Right ventricle myocardium superior (tissue), 1 donor: ENCODE measurements at regions not wholly inside any gene's neighbourhood (a gene's known extent, or its start where the extent isn't known, plus 50 kb on each side); places are given as distances from the start of the nearest gene placed in this dataset.

Source experiments
- ATAC-seq: fragments of 200-7000 bp; cut with Tn5 transposase; one replicate; pipeline ENCODE4 v1.9.1; 2020; ENCODE audit warnings: mild to moderate bottlenecking; ENCODE audit not compliant: poor library complexity
- DNase-seq: peaks from one replicate; pipeline ENCODE4 v3.0.0-alpha.2; 2020
- intact Hi-C: fragments of 100-400 bp; cut with DNase I; formaldehyde crosslinking; loops from one replicate; pipeline ENCODE4 v1.11.2; 2022
- donor health status: DM: no; HTN: yes; CAD: no; lungs with severe emphysema.

DNA sequence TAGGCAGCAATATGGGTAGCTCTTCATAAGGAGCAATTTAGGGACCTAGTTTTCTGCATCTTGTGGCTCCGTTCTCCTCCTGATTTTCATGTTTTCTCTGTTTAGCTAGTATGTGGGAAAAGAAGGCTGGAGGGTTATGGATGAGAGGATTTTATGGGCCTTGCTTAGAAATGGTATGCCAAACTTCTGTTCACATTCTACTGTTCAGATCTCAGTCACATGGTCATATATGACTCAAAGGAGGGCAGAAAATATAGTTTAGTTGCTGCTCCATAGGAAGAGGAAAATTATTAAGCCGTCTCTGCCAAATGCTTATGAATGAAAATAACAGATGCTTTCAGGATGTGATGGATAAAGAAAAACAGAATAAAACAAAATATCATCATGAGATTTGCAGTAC lies 361.8 kb upstream of the CWC22 start:
- DNase-seq (no peak), ATAC-seq (no peak)
- intact Hi-C loops, result no loop called here

DNA sequence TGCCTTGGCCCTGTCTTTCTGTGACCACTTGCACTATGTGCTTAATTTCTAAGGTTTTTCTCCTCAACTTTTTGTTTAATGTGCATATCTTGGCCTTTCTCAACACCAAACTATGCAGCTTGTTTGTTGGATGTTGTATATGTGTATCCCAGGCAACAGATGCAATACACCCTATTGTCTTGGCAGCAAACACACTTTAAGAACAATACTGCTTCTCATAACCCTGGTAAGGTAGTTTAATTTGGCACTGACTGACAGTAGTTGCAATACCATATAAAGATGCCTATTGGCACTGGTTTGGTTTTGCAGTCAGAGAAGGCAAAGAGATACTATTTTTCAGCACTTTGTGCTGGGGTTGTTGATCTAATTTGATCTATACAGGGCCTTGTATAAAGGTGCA lies 360.7 kb upstream of the CWC22 start:
- intact Hi-C loops, result no loop called here
- ATAC-seq (peak; percentile 41), DNase-seq (no peak)

DNA sequence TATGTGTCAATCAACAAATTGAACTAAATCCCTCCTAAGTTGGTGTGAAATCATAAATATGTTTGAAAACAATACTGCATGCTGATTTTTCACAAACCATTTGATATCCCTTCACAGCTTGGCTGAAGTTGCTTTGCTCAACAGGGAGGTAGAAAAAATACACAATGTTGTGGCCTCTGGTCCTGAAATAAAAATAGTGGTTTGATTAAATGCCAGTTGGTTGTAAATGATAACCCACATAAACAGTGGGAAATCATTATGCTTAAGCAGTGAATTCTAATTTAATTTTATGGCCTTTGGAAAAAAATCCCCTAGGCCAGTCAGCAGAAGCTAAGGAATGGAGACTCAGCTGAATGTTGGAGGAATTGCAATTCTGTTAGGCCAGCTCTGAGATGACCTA lies 359.4 kb upstream of the CWC22 start:
- ATAC-seq (no peak), DNase-seq (no peak)
- intact Hi-C loops, result no loop called here

DNA sequence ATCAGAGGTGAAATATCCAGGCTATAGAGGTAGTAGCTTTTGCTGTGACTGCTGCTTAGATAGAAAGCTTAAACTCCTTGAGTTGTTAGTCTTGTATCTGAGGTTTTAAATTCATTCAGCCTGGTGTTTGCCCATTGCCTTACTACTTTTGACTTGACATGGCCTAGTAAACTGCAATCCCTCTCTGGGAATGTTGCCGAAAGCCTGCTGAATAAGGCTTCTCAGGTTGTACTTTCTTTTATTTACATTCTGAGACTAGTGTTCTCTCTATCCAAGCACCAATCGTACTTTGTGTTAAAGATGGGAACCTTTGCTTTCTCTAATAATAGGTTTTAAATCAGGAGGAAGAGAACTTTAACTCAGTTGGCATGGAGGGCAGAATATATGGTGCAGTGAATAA lies 357.6 kb upstream of the CWC22 start:
- DNase-seq, result no peak
- ATAC-seq, result no peak
- intact Hi-C loops, result no loop called here

DNA sequence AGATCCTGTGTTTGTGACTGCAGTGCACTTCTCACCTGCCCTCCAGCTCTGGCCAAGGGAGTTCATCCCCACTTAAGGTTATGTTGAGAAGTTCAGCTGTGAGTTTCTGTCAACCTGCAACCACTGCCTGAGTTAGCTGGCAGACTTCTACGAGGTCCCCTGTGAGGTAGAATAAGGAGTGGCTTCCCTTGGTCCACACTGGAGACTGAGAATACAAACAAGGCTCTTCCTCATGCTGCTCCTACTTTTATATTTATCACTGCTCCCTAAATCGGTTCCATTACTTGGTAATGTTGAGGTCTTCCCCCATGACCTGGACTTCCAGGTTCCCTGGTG lies 353.2 kb upstream of the CWC22 start:
- ATAC-seq (no peak), DNase-seq (no peak)
- intact Hi-C loops, result no loop called here

DNA sequence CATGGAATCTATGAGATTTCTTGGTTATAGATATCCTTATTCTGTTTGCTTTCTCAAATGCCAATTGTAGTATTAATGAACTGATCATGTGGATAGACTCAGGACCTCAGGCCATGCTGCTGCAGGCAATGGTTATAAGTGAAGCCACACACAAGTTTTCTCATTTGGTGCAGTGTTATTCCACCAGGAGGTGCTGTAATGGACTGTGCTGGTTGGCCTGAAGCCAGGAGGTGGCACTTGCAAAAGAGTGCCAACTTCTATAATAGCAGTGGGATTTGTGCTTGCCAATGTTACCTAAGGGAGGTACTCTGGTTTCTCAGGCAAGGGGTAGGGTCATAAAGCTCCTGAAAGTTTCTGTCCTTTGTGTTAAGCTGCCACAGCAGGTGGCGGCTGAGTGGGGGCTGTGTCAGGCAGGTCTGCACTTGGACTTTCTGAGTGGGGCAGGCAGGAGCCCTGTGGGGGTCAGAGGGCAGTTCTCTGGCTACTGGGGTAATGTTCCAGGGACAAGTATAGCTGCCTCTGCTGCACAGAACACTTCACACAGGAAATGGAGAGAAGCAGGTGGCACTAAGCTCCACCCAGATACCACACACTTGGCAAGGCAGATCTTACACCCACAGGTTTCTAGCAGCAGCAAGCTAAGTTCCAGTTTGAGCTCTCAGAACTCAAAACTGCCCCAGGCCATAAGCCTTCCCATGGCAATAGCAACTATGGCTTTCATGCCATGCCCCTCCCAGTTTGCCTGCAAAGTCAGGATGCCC lies 352.6 kb upstream of the CWC22 start:
- intact Hi-C loops, result no loop called here
- no peak for ATAC-seq
- DNase-seq, result no peak

DNA sequence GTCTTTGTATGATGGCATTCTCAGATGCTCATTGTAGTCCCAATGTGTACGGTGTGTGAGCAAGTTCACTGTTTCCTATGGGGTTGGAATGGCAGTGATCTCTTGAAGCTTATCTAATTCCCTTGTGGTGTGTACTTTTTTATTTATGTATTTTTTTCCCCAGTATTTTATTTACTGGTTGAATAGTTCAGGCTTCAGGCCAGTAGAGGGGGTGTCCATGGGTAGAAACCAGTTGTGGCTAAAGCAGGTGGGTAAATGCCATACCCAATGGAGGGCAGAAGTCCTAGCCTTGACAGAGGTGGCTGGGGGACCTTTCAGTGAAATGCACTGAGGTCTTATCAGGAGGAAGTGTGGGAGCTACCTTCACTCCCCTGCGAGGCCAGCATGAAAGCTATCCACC lies 351.4 kb upstream of the CWC22 start:
- intact Hi-C loops, result no loop called here
- ATAC-seq (no peak), DNase-seq (no peak)

DNA sequence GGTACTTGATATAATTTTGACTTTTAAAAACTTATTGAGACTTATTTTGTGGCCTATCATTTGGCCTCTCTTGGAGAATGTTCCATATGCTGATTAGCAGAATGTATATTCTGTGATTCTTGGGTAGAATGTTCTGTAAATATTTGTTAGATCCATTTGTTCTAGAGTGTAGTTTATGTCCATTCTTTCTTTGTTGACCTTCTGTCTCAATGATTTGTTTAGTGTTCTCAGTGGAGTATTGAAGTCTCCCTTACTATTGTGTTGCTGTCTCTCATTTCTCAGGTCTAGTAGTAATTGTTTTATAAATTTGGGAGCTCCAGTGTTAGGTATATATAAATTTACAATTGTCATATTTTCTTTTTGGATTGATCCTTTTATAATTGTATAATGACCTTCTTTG lies 349.6 kb upstream of the CWC22 start:
- no peak for DNase-seq
- intact Hi-C loops, result no loop called here
- ATAC-seq, result no peak

DNA sequence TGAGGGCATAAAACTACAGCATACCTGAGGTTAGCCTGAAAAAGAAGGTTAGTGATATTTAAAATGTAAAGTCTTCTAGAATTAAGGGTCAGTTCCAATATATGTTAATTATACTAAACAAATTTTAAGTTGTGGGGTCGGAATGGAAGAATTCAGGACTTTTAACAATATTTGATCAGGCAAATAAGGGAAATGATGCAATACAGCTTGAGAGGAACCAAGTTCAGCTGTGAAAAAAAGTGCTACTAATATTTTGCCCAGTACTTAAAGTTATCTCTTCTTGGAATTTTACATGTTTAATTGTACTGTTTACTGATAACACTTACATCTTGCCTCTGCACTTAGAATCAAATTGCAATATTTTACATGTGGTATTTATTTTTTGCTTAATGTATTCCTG lies 345.5 kb upstream of the CWC22 start:
- ATAC-seq, result no peak
- DNase-seq, result no peak
- intact Hi-C loops, result no loop called here

DNA sequence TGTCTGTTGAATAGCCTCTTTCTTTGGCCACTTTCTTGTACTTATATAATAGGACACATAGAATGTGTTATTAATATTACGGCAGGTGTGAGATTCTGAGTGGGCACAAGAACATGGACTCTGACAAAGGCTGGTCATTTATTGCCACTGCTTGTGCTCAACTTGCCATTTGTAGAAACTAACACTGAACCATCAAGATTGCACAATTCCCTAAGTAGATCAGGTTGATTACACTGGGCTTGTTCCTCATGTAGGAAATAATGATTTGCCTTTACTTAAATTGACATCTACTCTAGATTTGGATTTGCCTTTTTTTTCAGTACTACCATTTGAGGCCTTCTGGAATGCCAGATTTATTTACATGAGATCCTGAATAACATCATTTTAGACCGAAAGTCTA lies 342.7 kb upstream of the CWC22 start:
- intact Hi-C loops, result no loop called here
- no peak for ATAC-seq
- DNase-seq, result no peak

DNA sequence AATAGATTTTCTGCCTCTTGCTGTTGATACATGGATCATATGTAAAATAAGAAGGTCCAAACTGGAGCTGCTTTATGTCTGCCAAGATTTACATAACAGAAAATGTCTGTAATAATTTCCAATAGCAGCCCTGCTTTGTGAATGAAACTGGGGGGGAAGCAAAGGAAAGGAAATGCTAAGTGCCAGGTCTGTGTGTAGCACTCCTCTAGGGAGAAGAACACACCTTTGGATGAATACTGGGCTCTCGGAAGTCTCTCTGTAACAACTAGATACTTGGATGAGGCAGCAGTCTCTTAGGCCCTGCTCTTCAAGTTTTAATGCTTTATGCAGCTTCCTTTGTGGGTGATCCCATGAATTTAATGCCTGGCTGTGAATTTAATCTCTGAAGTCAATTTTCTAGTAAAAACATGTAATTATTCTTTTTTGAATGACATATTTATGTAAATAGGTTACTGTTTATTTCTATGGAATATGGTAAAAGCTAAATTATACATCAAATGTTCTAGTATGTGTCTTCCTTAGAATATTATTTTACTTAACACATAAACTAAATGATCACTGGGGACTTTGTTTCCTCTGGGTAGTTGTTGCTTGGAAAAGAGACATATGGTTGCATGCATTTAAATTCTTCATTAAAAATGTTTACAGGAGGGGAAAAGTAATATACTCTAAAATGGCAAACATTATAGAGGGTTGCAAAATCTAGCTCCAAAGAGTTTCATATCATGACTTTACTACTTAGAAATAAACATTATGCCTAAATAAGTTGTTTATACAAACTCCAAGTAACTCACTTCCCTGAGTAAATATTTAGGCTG lies 336.6 kb upstream of the CWC22 start:
- DNase-seq (no peak), ATAC-seq (no peak)
- intact Hi-C loops, result no loop called here

DNA sequence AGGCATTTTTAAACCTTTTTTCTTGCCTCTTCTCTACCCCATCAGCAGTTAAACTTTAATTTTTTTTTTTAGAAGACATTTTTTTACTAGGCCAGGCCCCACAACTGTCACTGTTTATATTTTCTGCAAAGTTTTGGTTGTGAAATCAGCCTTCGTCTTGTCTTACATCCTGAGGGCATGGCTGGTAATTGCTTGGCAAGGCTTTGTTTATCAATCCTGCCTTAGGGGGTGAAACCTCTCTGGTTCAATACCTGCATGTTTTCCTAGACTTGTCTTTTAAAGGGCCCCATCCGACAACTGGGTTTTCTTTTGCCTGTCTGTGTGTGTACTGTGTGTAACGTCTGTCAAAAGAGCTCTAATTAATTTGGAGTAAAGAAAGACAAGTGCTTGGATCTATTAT lies 330.0 kb upstream of the CWC22 start:
- ATAC-seq (no peak), DNase-seq (no peak)
- intact Hi-C loops, result no loop called here

DNA sequence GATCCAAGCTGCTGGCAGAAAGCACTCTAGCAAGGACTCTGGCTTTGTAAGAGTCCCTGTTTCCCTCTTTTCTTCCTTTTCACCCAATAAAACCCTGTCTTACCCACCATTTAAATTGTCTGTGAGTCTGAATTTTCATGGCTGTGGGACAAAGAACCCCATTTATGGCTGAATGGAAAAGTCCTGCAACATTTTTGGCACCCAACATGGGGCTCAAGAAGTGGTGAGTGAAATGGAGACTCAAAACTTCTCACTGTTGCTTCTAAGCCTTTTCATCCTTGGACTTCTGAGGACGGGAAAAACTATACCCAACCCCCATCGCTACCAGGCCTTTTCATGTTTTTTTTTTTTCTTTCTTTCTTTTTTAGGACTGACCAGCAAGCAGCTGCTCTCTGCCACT lies 329.5 kb upstream of the CWC22 start:
- ATAC-seq (no peak), DNase-seq (no peak)
- intact Hi-C loops, result no loop called here

DNA sequence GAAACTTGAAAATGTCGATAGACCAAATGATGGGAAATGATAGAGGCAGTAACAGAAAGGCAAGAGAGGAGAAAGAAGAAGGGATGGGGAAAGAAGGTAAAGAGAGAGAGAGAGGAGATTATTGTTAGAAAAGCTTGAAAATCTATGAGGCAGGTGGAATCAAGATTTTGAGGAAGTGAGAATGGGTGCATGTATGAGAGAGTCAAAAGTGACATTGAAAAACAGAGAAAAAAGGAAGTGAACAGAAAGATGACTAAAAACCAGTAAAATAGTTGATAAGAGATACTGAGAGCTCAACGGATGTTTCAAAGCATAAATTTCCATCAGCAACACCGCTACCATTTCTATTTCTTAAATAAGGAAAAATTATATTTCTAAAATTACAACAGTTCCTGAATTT lies 327.4 kb upstream of the CWC22 start:
- ATAC-seq, result no peak
- intact Hi-C loops, result no loop called here
- DNase-seq, result no peak

DNA sequence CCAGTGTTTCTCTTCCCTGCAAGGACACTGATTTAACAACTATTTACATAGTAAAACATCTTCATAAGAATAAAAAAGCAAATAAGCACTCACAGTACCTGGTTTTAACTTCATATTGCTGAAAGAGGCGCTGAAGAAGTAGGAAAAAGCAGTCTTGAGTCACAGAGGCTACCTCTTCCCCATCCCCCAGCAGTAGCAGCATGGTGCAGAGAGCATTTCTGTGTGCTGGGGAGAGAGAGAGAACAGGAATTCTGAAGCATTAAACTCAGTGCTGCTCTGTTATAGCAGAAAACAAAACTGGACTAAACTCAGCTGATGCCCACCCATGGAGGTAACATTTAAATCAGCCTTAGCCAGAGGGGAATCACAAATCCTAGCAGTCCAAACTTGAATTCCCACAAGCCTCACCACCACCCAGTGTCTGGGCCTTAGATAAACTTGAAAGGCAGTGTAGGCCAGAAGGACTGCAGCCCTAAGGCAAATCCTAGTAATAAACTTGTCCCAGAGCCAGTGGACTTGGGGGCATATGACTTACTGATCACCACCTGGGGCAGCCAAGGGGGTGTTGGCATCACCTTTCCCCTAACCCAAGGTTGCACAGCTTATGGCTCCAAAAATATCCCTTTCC lies 321.8 kb upstream of the CWC22 start:
- DNase-seq (no peak), ATAC-seq (no peak)
- intact Hi-C loops, result no loop called here

DNA sequence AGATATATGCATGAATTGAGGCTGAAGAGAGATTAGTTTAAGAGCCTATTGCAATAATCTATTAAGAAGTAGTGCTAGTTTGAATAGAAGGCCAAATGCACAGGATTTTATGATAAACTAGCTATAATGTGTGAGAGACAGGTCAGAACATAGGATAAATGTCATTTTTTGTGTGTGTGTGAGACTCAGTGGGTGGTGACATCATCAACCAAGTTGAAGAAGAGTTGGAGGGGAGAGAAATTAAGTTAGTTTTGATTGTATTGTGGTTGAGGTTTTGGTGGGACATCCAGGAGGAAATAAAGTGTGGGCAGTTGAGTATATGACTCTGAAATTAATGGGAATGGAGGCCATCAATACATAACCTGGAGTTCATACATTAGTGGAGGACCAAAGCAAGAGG lies 320.1 kb upstream of the CWC22 start:
- intact Hi-C loops, result no loop called here
- no peak for ATAC-seq

DNA sequence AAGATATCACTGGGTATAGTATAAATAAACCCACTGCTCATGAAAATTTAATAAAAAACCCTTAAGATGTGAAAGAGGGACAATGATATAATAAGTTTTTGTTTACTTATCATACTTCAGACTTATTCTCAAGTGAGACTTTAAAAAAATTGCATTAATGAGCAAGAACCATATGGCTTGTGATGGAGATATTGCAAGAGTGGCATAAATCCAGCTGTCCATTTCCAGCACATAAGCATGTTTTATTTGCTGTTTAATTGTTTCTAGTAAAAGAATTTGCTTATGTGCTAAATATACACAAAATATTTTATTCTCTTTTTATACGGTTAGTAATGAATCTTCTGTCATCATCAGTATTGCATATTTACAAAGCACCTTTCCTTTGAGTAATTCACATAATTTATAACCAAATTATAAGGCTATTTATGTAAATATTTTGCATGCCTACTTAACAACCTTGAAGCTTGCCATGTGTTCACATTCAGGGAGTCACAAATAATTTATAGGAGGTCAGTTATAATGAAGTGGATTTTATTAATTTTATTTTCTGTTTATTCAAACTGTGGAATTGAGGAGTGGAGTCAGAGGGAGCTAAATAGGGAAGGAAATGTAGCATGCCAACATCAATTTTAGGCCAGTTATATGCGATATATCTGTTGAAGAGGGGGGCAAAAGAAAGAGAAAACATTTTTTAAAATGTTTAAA lies 318.5 kb upstream of the CWC22 start:
- no peak for ATAC-seq
- intact Hi-C loops, result no loop called here
- no peak for DNase-seq

More for the DNA sequence above, 320.1 kb upstream of the CWC22 start:
- no peak for DNase-seq

DNA sequence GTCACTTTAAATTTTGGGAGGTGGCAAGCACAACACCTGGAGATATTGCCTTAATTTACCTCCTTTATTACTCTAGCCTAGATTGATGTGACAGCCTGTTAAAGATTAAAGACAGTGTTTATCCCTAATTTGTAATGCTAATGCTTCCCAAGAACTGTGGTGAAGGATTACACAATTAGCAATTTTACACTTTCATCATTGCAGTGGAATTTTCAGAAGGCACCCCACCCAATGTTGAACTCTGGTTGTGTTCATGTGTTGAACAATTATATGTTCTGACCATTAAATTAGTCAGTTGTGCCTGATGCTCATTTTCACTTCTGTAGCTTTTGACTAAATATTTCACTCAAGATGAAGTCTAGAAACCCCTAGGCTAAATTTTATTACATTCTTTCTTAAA lies 317.1 kb upstream of the CWC22 start:
- no peak for DNase-seq
- ATAC-seq, result no peak
- intact Hi-C loops, result no loop called here

DNA sequence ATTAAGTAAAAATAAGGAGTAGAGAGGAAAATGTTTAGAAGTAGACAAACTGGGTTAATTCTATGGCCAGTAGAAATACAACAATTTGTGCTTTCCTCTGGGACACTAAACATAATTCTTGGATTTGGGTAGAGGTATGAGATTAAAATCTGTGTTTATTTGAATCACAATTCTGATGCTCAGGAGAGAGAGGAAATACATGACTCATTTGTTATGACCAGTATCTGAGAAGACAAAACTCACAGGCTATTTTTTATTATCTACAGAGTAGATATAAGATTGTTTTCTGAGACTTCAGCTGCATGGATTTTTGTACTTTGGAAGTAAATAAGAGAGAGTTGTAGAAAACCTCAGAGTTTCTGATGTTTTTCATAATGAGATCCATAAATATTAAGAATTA lies 315.7 kb upstream of the CWC22 start:
- ATAC-seq, result no peak
- no peak for DNase-seq
- intact Hi-C loops, result no loop called here
